HUES48 (cell line): ENCODE measurements at regions not wholly inside any gene's neighbourhood (a gene's known extent, or its start where the extent isn't known, plus 50 kb on each side); places are given as distances from the start of the nearest gene placed in this dataset.

Source experiments
- H3K27ac ChIP-seq: one replicate; pipeline ENCODE4 v1.7.0; 2013; ENCODE audit warnings: low read depth, low read length, inconsistent platforms
- H3K27me3 ChIP-seq: 2 replicates; pipeline ENCODE4 v1.6.1; 2013; ENCODE audit warnings: mild to moderate bottlenecking, low read length; ENCODE audit not compliant: control insufficient read depth, insufficient read depth
- H3K36me3 ChIP-seq: 2 replicates; pipeline ENCODE4 v1.6.1; 2013; ENCODE audit warnings: low read length; ENCODE audit not compliant: control insufficient read depth, insufficient read depth
- H3K4me1 ChIP-seq: 2 replicates; pipeline ENCODE4 v1.6.1; 2013; ENCODE audit warnings: mild to moderate bottlenecking, low read length; ENCODE audit not compliant: control insufficient read depth, insufficient read depth
- H3K4me3 ChIP-seq: 2 replicates; pipeline ENCODE4 v1.5.1; 2013; ENCODE audit warnings: mild to moderate bottlenecking, low read depth, low read length
- H3K9ac ChIP-seq: 2 replicates; pipeline ENCODE4 v1.6.1; 2013; ENCODE audit warnings: mild to moderate bottlenecking, low read depth, low read length, moderate library complexity
- H3K9me3 ChIP-seq: 2 replicates; pipeline ENCODE4 v1.6.1; 2013; ENCODE audit warnings: low read length; ENCODE audit not compliant: control insufficient read depth, insufficient read depth

DNA sequence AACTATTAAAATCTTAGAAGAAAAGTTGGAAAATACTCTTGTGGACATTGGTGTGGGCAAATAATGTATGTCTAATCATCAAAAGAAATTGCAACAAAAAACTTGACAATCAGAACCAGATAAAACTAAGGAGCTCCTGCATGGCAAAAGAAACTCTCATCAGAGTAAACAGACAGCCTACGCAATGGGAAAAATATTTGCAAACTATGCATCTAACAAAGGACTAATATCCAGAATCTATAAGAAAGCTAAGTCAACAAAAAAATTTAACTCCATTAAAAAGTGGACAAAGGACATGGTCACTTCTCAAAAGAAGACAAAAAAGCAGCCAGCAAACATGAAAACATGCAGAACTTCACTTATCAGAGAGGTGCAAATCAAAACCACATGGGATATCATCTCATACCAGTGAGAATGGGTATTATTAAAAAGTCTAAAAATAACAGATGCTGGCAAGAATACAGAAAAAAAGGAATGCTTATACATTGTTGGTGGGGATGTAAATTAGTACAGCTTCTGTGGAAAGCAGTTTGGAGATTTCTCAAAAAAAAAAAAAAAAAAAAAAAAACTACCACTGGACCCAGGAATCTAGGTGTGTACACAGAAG is 99.7 kb upstream of the TOP3B start:
- Histone ChIP-seq H3K27ac (no peak overlapping the region), H3K9ac (no peak overlapping the region), H3K36me3 (no peaks in the 10 kb centered on the region), H3K9me3 (no peaks in the 10 kb centered on the region), H3K27me3 (peaks cover 99% of the 10 kb centered on the region), H3K4me1 (no peaks in the 10 kb centered on the region), H3K4me3 (no peak overlapping the region)

DNA sequence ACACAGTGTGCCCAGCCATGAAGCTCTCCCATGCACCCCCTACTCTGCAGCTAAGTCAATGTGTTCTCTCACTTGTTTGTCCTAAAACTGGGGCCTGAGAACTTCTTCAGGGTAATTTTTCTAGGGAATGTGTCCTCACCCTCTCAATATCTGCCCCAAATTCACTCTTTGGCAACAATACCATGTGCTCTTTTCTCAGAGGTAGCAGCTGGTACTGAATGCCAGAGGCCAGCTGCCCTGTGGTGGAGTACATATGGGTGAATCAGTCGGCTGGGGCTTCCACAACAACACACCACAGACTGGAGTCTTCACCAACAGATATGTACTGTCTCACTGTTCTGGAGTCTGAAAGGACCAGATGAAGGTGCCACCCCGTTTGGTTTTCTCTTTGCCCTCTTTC is 97.7 kb upstream of the TOP3B start:
- Histone ChIP-seq H3K4me1 (no peaks in the 10 kb centered on the region), H3K27ac (no peak overlapping the region), H3K27me3 (peaks cover 99% of the 10 kb centered on the region), H3K9me3 (no peaks in the 10 kb centered on the region), H3K36me3 (no peaks in the 10 kb centered on the region), H3K4me3 (no peak overlapping the region), H3K9ac (no peak overlapping the region)

DNA sequence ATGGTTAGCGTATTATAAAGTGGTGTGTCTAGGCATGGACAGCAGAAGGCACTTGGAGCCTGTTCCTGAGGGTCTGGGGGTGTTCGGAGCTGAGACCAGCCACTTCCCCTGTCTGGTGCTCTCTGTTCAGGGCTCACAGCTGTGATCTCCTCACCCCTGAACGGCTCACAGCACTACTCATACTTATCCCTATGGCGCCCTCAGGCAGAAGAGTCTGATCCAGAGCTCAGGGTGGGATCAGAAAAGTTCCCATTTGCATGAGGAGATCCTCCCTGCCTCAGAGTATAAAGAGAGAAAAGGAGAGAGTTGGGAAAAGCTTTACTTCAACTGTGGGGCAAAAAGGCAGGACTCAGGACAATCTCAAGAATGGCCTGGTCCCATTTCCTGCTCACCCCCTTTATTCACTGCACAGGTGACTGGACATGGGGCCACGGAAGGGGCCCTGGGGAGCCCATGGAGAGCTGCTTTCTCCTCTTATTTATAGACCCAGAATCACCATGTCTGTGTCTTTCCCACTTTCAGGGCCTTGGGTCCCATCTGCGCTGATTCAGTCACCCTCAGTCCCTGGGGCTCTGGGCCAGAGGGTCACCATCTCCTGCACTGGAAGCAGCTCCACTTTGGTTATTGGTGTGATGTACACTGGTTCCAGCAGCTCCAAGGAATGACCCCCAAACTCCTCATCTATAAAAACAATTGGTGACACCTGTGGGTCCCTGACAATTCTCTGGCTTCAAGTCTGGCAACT is 97.0 kb upstream of the TOP3B start:
- Histone ChIP-seq H3K27me3 (peaks cover 99% of the 10 kb centered on the region), H3K4me1 (no peaks in the 10 kb centered on the region), H3K27ac (no peak overlapping the region), H3K36me3 (no peaks in the 10 kb centered on the region), H3K9me3 (no peaks in the 10 kb centered on the region), H3K4me3 (no peak overlapping the region), H3K9ac (no peak overlapping the region)

DNA sequence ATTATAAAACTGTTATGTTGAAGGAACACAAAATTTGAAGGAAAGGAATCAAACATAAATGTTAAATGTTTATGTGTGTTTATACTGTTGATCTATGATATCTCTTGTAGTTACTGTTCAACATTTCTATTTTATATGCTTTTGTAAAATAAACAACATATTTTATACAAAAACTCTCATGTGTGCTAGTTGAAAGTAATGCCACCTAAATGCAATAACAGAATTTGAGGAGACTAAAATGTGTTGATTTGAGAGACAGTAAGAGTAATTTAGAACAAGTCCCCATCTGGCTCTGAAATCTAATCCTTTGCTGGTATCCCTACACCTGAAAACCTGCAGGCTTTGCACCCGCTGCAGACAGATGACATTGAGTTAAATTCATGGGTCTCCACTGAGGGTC is 95.7 kb upstream of the TOP3B start:
- H3K9ac ChIP-seq = no peak overlapping the region
- H3K4me3 ChIP-seq = no peak overlapping the region
- H3K36me3 ChIP-seq = no peaks in the 10 kb centered on the region
- H3K27me3 ChIP-seq = peaks cover 99% of the 10 kb centered on the region
- H3K27ac ChIP-seq = no peak overlapping the region
- H3K4me1 ChIP-seq = no peaks in the 10 kb centered on the region
- no peaks in the 10 kb centered on the region for H3K9me3 ChIP-seq

DNA sequence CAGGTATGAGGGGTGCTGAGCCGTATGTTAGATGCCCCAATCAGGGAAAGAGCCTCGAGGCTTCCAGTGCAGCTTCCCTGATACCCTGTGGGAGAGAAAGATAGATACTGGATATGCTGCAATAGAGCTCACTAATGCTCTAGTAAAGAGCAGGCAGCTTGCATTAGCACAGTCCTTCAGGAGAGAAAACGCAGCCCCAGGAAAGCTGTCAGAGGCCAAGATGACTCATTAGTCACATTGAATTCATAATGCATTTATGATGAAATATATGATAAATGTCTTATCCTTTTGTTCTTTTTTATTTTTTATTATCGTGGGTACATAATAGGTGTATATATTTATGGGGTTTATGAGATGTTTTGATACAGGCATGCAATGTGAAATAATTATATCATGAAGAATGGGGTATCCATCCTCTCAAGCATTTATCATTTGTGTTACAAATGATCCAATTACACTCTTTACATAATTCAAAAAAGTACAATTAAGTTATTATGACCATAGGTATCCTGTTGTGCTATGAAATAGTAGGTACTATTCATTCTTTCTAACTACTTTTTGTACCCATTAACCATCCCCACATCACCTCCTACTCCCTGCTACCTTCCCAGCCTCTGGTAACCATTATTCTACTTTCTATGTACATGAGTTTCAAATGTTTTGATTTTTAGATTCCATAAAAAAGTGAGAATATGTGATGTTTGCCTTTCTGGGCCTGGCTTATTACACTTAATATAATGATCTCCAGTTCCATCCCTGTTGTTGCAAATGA is 94.5 kb upstream of the TOP3B start:
- Histone ChIP-seq H3K4me1 (no peaks in the 10 kb centered on the region), H3K27me3 (peaks cover 99% of the 10 kb centered on the region), H3K4me3 (no peak overlapping the region), H3K36me3 (no peaks in the 10 kb centered on the region), H3K27ac (no peak overlapping the region), H3K9me3 (no peaks in the 10 kb centered on the region), H3K9ac (no peak overlapping the region)

DNA sequence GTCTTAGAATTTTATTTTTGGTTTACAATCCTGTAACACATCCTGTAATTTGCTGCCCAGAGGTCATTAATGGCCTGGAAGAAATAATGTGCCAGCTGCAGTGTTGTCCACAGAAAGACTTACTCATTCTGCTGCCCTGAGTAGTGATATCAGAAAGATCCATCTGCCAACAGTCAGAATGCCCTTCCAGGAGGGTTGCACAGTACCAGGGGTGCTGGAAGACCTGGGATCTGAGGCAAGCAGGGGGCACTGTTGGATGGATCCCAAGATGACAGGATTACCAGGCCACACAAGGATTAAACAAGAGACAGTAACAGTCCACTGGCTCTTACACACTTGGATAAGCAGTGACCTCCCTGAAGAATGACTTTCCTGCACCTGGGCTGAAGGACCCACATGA is 93.8 kb upstream of the TOP3B start:
- Histone ChIP-seq H3K4me1 (no peaks in the 10 kb centered on the region), H3K9me3 (no peaks in the 10 kb centered on the region), H3K27me3 (peaks cover 99% of the 10 kb centered on the region), H3K4me3 (no peak overlapping the region), H3K36me3 (no peaks in the 10 kb centered on the region), H3K27ac (no peak overlapping the region), H3K9ac (no peak overlapping the region)

DNA sequence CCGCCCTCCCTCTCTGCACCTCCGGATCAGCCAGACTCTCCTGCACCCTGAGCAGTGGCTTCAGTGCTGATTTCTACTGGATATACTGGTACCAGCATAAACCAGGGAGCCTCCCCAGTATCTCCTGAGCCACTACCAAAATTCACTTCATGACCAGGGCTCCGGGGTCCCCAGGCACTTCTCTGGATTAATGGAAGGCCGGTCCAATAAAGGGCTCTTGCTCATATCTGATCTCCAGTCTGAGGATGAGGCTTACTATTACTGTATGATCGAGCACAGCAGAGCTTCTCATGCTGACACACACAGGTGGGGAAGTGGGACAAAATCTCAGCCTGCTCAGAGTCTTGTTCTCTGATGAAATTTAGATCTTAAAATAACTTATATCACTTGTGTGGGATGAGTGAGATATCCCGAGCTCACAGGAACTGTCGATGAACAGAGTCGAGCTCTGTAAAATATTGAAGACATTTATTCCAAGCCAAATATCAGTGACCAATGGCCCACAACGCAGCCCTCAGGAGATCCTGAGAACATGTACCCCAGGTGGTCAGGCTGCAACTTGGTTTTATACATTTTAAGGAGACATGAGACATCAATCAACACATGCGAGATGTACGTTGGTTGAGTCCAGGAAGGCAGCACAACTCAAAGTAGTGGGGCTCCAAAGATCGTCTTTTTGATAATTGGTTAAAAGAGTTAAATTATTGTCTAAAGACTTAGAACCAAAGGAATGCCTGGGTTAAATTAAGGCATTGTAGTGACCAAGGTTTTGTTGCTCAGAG is 93.0 kb upstream of the TOP3B start:
- H3K4me1 ChIP-seq = no peaks in the 10 kb centered on the region
- no peaks in the 10 kb centered on the region for H3K9me3 ChIP-seq
- no peaks in the 10 kb centered on the region for H3K36me3 ChIP-seq
- no peak overlapping the region for H3K9ac ChIP-seq
- peaks cover 99% of the 10 kb centered on the region for H3K27me3 ChIP-seq
- H3K4me3 ChIP-seq = no peak overlapping the region
- no peak overlapping the region for H3K27ac ChIP-seq

DNA sequence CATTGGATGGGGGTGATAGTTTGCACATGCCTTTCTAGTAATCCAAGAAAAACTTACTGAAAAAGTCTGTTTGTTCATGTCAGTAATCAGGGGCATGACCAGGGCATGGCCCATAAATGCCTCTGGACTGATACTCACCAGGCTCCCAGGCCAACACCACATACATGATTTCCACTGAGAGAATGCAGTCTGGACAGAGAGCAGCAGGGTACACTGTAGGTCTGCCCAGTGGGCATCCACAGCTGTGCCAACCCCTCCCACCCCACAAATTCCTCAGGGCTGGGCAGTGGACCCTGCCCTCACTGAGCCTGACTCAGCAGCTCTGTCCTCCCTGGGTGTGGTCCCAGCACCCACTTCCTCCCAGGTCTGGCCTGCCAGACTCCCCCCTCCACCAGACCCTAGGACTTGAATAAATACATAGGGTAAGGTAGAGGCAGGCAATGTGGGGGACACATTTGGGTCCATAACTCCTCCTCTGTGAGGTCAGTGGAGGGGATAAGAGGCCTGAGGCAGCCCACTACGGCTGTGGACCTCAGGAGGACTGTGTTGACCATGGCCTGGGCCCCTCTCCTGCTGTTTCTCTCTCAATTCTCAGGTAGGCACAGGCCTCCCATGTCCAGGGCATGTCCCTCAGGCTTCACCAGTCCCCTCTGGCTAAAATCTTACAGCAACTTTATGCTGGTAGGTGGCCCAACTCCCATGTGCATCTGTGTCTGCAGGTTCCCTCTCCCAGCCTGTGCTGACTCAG is 92.2 kb upstream of the TOP3B start:
- no peaks in the 10 kb centered on the region for H3K4me1 ChIP-seq
- H3K4me3 ChIP-seq = no peak overlapping the region
- no peaks in the 10 kb centered on the region for H3K9me3 ChIP-seq
- H3K36me3 ChIP-seq = no peaks in the 10 kb centered on the region
- peaks cover 99% of the 10 kb centered on the region for H3K27me3 ChIP-seq
- no peak overlapping the region for H3K27ac ChIP-seq
- no peak overlapping the region for H3K9ac ChIP-seq

DNA sequence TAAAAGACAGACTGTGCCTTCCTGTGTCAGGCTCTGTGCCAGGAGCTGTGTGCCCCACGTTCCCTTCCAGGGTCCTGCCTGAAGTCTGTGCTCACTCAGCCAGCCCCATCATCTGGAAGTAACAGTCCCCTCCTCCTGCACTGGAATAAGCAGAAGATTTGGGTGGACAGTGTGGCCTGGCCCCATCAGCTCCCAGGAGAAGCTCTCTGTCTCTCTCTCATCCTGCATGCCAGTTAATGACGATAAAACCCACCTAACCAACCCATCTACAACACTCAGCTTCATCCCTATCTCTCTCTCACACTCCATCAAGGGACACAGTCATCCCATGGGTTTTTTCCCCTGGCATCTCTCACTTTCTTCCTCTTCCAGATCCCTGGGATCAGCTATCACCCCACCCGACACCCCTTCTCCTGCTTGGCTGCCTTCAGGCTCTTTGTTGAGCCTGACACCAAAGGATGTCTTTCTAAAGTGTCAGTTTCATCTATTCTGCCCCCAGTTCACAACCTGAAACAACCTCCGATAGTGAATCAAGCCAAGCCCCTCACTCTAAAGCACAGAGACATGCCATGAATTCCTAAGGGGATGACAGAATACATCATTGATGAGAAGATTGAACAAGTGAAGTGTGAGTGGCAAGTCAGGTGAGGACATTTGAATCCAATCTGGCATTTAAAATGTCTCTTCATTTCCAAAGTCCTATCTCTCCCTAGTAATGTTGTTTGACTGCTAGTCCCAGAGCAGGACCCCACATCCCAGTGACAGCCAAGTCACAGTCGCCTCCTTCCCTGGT is 91.4 kb upstream of the TOP3B start:
- no peak overlapping the region for H3K4me3 ChIP-seq
- H3K27me3 ChIP-seq = peaks cover 99% of the 10 kb centered on the region
- H3K36me3 ChIP-seq = no peaks in the 10 kb centered on the region
- no peak overlapping the region for H3K27ac ChIP-seq
- no peaks in the 10 kb centered on the region for H3K4me1 ChIP-seq
- no peaks in the 10 kb centered on the region for H3K9me3 ChIP-seq
- H3K9ac ChIP-seq = no peak overlapping the region
